Ascending aorta (tissue), 2 donors: ENCODE measurements at regions not wholly inside any gene's neighbourhood (a gene's known extent, or its start where the extent isn't known, plus 50 kb on each side); places are given as distances from the start of the nearest gene placed in this dataset.

Experiments
- DNase-seq, 2 donors: peaks; one replicate each; pipeline ENCODE4 v3.0.0-alpha.2; 2019; ENCODE audit warnings: low spot score in 2 of 2
- H3K27ac ChIP-seq, 2 donors: fragments of 200-600 bp; sonication (generic); one replicate each; pipeline ENCODE4 v1.5.1; 2016 to 2017; ENCODE audit warnings: mild to moderate bottlenecking in 1 of 2
- H3K27me3 ChIP-seq: fragments of 200-600 bp; sonication (generic); one replicate; pipeline ENCODE4 v1.5.1; 2017
- H3K36me3 ChIP-seq, 2 donors: fragments of 200-600 bp; sonication (generic); one replicate each; pipeline ENCODE4 v1.5.1; 2016
- H3K4me1 ChIP-seq, 2 donors: fragments of 200-600 bp; sonication (generic); one replicate each; pipeline ENCODE4 v1.5.1; 2016 to 2017; ENCODE audit warnings: mild to moderate bottlenecking in 1 of 2
- H3K4me3 ChIP-seq, 2 donors: fragments of 200-600 bp; sonication (generic); one replicate each; pipeline ENCODE4 v1.5.1; 2016 to 2017; ENCODE audit warnings: mild to moderate bottlenecking in 1 of 2
- H3K9me3 ChIP-seq, 2 donors: fragments of 200-600 bp; sonication (generic); one replicate each; pipeline ENCODE4 v1.5.1; 2016
- intact Hi-C: fragments of 100-400 bp; cut with DNase I; formaldehyde crosslinking; loops from one replicate; pipeline ENCODE4 v1.15.1; 2023
- TF ChIP-seq, protein P1 (sequence below), 3 experiments: fragments of 200-600 bp in 2 of 3; fragments of 450-650 bp in 1 of 3; sonication (generic) in 2 of 3; IDR thresholded peaks; one replicate each; pipeline ENCODE4 v1.5.1; 2016 to 2019; ENCODE audit warnings: antibody characterized with exemption in 3 of 3, mild to moderate bottlenecking in 1 of 3, moderate library complexity in 1 of 3

DNA sequence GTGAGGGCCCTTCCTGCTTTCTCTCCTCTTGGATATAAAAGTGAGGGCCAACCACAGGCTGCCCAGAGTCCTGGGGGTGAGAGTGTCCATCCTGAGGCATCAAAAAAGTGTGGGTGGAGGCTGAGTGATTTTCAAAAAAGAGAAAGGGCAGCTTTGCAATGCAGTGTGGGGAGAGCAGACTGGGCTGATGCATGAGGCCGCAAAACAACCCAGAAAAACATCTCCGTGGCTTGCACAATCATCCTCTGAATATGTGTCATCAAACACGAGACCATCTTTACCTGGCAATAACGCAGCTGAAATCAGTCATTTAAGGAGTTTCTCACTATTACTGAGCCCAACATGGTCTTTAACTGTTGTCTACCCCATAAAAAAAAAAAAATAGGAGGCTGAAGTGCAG lies 191.2 kb upstream of the SOX4 start:
- no peak overlapping the region for H3K27ac ChIP-seq
- H3K9me3 ChIP-seq, result no peaks in the 10 kb centered on the region
- no peaks in the 10 kb centered on the region for H3K4me1 ChIP-seq
- TF ChIP-seq, protein P1, sequence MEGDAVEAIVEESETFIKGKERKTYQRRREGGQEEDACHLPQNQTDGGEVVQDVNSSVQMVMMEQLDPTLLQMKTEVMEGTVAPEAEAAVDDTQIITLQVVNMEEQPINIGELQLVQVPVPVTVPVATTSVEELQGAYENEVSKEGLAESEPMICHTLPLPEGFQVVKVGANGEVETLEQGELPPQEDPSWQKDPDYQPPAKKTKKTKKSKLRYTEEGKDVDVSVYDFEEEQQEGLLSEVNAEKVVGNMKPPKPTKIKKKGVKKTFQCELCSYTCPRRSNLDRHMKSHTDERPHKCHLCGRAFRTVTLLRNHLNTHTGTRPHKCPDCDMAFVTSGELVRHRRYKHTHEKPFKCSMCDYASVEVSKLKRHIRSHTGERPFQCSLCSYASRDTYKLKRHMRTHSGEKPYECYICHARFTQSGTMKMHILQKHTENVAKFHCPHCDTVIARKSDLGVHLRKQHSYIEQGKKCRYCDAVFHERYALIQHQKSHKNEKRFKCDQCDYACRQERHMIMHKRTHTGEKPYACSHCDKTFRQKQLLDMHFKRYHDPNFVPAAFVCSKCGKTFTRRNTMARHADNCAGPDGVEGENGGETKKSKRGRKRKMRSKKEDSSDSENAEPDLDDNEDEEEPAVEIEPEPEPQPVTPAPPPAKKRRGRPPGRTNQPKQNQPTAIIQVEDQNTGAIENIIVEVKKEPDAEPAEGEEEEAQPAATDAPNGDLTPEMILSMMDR (IDR thresholded peaks at IDR 0.05), result no peak
- H3K27me3 ChIP-seq, result no peaks in the 10 kb centered on the region
- no peak for DNase-seq
- intact Hi-C loops, result no loop called here
- no peak overlapping the region for H3K4me3 ChIP-seq
- H3K36me3 ChIP-seq, result no peaks in the 10 kb centered on the region

DNA sequence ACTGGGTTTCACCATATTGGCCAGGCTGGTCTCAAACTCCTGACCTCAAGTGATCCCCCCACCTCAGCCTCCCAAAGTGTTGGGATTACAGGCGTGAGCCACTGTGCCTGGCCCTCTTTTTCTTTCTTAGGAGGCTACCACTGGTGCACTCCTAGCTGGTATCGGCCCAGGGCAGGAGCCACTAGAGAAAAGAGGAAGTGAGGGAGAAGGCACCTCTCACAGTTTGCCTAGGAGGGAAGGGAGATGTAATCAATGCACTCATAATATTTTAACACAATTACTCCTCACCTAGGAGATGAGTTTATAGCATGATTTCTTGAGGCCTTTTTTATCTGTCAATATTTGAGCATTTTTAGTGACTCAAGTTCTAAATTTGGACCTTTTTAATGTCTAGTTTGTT lies 189.0 kb upstream of the SOX4 start:
- TF ChIP-seq, protein P1 (IDR thresholded peaks at IDR 0.05), result no peak
- intact Hi-C loops, result no loop called here
- no peak overlapping the region for H3K4me3 ChIP-seq
- H3K27me3 ChIP-seq, result no peaks in the 10 kb centered on the region
- H3K27ac ChIP-seq, result no peak overlapping the region
- no peaks in the 10 kb centered on the region for H3K4me1 ChIP-seq
- no peaks in the 10 kb centered on the region for H3K36me3 ChIP-seq
- DNase-seq, result no peak
- H3K9me3 ChIP-seq, result no peaks in the 10 kb centered on the region

DNA sequence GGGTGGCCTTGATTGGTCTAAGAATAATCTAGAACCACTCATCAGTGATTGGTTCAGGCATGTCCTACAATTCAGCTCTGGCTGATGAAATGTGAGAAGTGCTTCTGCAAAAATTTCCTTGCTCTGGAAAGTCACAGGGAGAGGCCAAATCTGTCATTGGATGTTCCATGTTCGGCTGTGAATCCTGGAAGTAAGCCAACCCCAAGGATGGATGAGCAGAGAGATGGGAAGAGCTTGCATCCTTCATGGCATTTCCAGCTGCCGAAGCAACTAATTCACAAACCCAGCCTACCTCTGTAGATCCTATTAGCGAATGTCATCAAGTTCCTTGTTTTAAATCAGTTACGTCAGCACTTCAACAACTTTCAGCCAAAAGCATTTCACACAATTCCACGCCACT lies 187.2 kb upstream of the SOX4 start:
- intact Hi-C loops, result no loop called here
- no peaks in the 10 kb centered on the region for H3K9me3 ChIP-seq
- no peaks in the 10 kb centered on the region for H3K27me3 ChIP-seq
- no peak overlapping the region for H3K27ac ChIP-seq
- no peak overlapping the region for H3K4me3 ChIP-seq
- DNase-seq, result no peak
- TF ChIP-seq, protein P1 (IDR thresholded peaks at IDR 0.05), result no peak
- no peaks in the 10 kb centered on the region for H3K36me3 ChIP-seq
- H3K4me1 ChIP-seq, result no peaks in the 10 kb centered on the region

GRCh38 chr6:21409231-21409630 lies 184.3 kb upstream of the SOX4 start:
- Histone ChIP-seq H3K36me3 (no peaks in the 10 kb centered on the region), H3K4me1 (no peaks in the 10 kb centered on the region), H3K9me3 (no peaks in the 10 kb centered on the region), H3K27me3 (no peaks in the 10 kb centered on the region), H3K27ac (no peak overlapping the region), H3K4me3 (no peak overlapping the region)
- no peak for DNase-seq
- intact Hi-C loops, result no loop called here
- TF ChIP-seq, protein P1 (IDR thresholded peaks at IDR 0.05), result no peak

DNA sequence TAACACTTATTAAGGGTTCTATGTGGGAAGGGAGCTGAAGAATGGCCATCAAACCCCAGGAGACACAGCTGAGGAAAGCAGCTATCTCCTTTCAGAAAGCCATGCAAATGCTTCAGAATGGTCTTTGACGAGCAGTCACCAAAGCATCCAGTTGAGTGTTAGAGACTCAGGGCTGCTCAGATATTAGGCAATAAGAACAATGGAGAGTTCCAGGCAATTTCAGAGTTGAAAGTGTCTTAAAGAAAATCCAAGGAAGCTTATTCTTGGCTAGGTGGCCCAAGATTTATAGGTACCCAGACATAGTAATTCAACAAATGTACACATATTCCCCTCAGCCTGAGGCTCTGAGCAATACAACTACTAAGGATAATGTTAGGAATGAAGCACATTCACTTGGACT lies 180.1 kb upstream of the SOX4 start:
- Histone ChIP-seq H3K4me3 (no peak overlapping the region), H3K9me3 (no peaks in the 10 kb centered on the region), H3K36me3 (no peaks in the 10 kb centered on the region), H3K27me3 (no peaks in the 10 kb centered on the region), H3K4me1 (no peaks in the 10 kb centered on the region), H3K27ac (no peak overlapping the region)
- no peak for DNase-seq
- TF ChIP-seq, protein P1 (IDR thresholded peaks at IDR 0.05), result no peak
- intact Hi-C loops, result no loop called here

GRCh38 chr6:21414065-21414464 lies 179.5 kb upstream of the SOX4 start:
- intact Hi-C loops, result no loop called here
- Histone ChIP-seq H3K4me1 (no peaks in the 10 kb centered on the region), H3K27me3 (no peaks in the 10 kb centered on the region), H3K36me3 (no peaks in the 10 kb centered on the region), H3K9me3 (no peaks in the 10 kb centered on the region), H3K27ac (no peak overlapping the region), H3K4me3 (no peak overlapping the region)
- TF ChIP-seq, protein P1 (IDR thresholded peaks at IDR 0.05), result no peak
- DNase-seq, result no peak
